Neural cell (in vitro differentiated cells): ENCODE measurements at regions not wholly inside any gene's neighbourhood (a gene's known extent, or its start where the extent isn't known, plus 50 kb on each side); places are given as distances from the start of the nearest gene placed in this dataset.

Source experiments
- POLR2AphosphoS5 ChIP-seq: IDR thresholded peaks from 2 replicates; pipeline ENCODE4 v1.6.1; 2012
- TF ChIP-seq, protein P1 (sequence below): fragments of 450-650 bp; IDR thresholded peaks from 2 replicates; pipeline ENCODE4 v1.5.1; 2014; ENCODE audit warnings: antibody characterized with exemption, mild to moderate bottlenecking, moderate library complexity; ENCODE audit not compliant: poor library complexity, severe bottlenecking

- TF ChIP-seq POLR2AphosphoS5, result no peak
- TF ChIP-seq, protein P1, sequence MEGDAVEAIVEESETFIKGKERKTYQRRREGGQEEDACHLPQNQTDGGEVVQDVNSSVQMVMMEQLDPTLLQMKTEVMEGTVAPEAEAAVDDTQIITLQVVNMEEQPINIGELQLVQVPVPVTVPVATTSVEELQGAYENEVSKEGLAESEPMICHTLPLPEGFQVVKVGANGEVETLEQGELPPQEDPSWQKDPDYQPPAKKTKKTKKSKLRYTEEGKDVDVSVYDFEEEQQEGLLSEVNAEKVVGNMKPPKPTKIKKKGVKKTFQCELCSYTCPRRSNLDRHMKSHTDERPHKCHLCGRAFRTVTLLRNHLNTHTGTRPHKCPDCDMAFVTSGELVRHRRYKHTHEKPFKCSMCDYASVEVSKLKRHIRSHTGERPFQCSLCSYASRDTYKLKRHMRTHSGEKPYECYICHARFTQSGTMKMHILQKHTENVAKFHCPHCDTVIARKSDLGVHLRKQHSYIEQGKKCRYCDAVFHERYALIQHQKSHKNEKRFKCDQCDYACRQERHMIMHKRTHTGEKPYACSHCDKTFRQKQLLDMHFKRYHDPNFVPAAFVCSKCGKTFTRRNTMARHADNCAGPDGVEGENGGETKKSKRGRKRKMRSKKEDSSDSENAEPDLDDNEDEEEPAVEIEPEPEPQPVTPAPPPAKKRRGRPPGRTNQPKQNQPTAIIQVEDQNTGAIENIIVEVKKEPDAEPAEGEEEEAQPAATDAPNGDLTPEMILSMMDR, result no peak
Measured at GRCh38 chr2:19685731-19686130, 216.1 kb downstream of the TTC32 start.
